ENCODE measurements at regions not wholly inside any gene's neighbourhood (a gene's known extent, or its start where the extent isn't known, plus 50 kb on each side); places are given as distances from the start of the nearest gene placed in this dataset.
"Not testable (repeated sequence)": the region's sequence is repeated elsewhere in the genome, so short reads cannot be mapped to it uniquely, and the experiment has no call there.

- DNase-seq = no peak
Measured at GRCh38 chr20:47905628-47906347, 120.5 kb upstream of the SULF2 start.

DNA sequence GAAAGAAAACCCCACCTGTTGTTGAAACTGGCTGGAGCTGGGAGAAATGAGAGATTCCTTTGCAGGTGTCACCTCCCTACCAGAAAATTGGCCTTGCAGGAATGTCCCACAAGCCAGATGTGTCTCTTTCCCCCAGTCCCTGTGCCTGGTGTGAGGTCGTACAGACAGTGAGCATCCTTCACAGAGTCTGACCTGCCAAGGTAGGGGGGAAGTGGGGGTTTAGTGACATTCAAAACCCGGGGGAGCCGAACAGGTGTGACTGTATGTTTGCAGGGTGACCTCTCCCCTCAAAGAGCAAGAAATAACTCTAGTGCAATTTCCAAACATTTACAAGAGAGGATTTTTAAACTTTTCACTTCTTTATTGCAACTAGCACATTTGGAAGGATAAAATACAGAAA is 117.7 kb upstream of the SULF2 start:
- DNase-seq = not testable (repeated sequence)

GRCh38 chr20:47899313-47899712 is 114.0 kb upstream of the SULF2 start:
- not testable (repeated sequence) for DNase-seq

GRCh38 chr20:47897461-47897860 is 112.2 kb upstream of the SULF2 start:
- DNase-seq = no peak

GRCh38 chr20:47892681-47893080 is 107.4 kb upstream of the SULF2 start:
- DNase-seq = not testable (repeated sequence)

GRCh38 chr20:47890708-47891107 is 105.4 kb upstream of the SULF2 start:
- not testable (repeated sequence) for DNase-seq

DNA sequence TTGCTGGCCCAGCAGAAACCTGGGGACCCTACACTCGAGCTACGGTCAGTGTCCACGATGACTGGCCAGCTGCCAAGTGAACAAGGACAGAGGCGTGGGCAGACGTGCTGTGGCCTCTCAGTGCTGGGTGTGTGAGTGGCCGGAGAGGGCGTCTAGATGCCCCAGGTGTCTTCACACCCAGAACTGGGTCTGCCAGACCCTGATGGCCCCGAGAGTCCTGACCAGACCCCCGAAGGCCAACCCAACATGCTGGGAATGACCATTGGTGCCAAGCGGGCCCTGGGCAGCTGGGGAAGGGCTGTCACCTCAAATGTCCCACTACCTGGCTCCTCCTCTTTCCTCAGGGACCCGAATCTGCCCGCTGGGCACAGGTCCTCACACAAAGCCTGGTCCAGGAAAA is 104.5 kb upstream of the SULF2 start:
- DNase-seq = not testable (repeated sequence)

DNA sequence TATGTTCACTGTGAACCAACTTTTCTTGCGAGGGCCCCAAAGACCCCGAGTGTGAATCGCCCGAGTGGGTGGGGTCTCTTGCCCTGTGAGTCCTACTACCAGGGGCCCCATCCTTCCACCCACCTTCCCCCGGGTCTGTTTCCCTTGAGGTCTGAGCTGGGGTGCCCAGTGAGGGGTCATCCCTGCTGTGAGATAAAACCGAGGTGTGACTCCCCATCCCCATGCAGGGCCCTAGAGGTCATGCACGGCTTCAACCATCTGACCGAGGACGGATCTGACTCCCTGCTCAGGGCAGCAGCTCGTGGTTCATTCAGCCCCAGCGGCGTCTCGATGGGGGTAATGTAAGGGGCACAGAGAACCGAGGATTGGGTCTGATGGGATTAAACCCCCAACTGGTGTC is 103.1 kb upstream of the SULF2 start:
- no peak for DNase-seq

DNA sequence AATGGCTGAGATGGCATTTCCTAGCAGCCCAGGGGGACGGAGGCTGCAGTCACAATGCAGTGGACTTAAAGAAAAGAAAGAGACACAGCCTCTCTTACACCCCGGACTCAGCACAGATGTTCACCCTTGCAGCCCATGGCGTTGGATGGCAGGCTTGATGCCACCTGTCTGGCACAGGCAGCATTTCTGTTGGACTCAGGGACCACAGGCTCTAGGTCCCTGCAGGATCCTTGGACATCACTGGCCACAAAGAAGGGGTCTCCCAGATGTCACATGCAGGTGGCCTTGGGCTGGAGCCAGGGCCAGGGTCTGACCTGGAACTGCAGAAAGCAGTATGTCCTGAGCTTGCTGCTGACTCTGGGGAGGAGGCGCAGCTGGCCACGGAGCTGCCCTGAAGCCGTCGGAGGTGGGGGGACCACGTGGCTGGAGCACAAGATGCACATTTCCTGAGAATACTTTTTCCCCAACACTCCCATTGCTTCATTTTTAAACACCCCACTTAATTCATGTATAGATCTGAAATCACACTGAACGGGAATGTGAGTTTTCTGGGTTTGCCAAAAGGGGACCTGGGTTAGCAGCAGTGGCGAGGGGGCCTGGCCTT is 102.3 kb upstream of the SULF2 start:
- no peak for DNase-seq

DNA sequence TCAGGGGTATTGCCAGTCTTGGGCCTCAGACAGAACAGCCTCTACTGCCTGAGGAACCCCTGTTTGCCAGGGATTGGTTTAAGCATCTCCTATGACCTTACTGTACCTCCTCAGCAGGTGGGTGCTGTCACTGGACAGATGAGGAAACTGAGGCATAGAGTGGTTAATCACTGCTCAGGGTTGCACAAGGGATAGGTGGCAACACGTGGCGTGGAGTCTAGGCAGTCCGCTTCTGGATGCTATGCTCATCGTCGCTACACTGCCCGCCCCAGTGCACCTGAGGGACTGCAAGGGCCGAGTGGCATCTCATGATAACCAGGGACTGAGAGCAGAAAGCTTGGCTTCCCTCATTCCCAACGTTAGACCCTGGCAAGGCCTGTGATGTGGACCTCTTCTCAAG is 101.8 kb upstream of the SULF2 start:
- DNase-seq = no peak

DNA sequence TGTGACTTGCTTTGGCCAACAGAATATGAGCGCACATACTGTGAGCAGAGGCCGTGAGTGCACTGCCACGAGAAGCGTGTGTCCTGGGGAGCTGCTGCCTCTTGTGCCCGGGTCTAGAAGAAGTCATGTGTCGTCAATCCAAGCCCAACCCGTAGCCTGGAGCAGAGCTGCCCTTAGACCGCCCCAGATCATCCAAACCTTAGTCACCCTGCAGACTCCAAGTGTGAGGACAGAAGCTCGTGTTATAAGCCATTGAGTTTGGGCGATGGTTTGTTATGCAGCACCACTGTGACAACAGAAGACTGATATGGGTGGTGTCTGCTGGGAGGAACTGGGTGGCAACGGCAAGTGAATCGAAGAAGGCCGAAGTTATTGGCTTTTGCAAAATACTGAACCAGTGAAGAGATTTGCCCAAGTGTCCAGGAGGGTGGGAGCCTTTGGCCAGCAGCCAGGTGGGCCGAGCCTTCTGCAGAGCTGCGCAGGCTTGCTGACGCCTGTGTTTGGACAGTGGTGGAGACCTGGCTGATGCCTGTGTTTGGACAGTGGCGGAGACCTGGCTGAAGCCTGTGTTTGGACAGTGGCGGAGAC is 101.3 kb upstream of the SULF2 start:
- no peak for DNase-seq

- no peak for DNase-seq
Measured at GRCh38 chr20:47885909-47886453, 100.7 kb upstream of the SULF2 start.

DNA sequence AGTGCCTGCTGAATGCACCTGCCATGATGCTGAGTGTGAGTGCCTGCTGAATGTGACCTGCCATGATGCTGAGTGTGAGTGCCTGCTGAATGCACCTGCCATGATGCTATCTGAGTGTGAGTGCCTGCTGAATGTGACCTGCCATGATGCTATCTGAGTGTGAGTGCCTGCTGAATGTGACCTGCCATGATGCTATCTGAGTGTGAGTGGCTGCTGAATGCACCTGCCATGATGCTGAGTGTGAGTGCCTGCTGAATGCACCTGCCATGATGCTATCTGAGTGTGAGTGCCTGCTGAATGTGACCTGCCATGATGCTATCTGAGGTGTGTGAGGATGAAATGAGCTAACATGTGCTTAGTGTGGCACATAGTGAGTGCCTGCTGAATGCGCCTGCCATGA is 98.7 kb upstream of the SULF2 start:
- DNase-seq = not testable (repeated sequence)

DNA sequence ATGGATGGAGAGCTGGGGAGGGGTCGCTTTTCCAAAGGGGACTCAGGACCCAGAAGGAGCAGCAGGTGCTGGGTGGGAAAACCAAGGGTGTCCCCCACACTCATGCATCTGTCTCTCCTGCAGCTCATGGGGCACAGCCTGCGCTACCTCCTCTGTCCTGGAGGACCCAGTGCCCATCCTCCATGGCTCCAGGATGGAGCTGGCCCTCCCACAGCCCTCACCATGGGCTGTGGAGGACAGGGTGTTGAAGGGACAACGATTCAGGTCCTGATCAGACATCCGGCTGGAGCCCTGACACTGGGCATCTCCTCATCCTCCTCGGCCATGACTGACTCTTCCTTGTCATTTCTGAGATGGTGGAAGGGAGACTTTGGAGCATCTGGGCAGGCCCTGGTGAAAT is 97.9 kb upstream of the SULF2 start:
- no peak for DNase-seq

- DNase-seq = no peak
Measured at GRCh38 chr20:47879771-47880170, 94.5 kb upstream of the SULF2 start.

- DNase-seq = no peak
Measured at GRCh38 chr20:47878601-47879027, 93.3 kb upstream of the SULF2 start.

DNA sequence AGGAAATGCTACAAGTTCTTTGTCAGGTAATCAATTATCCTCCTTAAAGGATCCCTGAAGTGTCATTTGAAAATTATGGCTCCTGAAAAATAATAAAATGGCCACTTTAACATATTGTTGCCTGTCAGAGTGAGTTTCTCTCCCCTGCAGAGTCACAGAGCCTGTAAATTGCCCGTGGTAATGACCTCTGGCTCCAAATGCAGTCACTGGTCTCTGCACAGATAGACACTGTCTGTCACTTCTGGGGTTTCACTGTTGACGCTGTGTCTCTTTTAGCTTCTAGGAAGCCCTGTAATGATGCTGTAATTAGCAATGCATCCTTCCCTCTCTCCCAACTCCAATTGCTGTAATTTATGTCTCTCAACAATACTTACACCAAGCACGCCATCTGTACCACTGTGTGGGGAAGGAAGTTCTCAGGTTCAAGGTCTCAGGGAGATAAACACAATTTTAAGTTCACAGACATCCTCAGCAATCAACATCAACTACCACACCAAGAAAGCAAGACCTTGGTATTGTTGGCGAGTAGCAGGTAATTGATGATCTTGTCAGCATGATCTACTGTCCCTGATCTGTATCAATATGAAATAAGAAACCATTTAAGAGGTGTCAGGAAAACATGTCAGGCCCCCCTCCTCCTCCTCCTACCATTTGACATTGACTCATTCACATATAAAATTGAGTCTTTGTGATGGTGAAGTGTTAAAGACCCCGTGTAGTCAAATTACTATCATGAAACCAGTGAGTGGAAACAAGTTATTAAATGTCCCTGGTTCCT is 91.2 kb upstream of the SULF2 start:
- no peak for DNase-seq

DNA sequence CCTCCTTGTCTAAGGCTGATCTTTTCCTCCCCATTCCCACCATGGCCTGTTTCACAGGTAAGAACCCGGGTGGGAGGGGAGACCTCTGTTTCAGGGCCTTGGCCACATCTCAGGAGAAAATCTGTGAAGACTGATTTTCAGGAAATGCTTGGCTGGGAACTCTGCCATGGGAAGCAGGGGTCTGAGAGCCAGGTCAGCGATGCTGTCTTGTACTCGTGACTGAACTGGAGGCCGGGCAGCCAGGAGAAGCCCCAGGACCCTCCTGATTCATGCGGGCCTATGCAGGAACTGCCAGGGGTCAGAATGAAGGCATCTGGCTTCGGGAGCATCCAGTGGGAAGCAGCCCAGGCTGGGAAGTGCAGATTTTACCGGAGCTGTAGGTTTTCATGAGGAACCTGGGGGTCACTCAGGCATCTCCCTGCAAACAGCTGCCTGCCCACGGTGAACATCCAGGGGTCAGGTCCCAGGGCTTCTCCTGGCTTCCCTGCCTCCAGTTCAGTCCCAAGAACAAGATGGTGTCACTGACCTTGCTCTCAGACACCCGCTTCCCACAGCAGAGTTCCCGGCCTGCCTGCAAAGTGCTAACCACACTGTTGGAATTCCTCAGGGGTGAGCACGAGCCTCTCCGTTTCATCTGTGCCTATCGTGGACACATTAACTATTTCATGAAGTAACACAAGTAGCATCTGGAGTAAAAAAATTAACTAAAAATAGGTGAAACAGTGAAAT is 90.2 kb upstream of the SULF2 start:
- no peak for DNase-seq

- no peak for DNase-seq
Measured at GRCh38 chr20:47872341-47872740, 87.1 kb upstream of the SULF2 start.

- DNase-seq = no peak
Measured at GRCh38 chr20:47870475-47870874, 85.2 kb upstream of the SULF2 start.

- no peak for DNase-seq
Measured at GRCh38 chr20:47868744-47869143, 83.5 kb upstream of the SULF2 start.

- DNase-seq = no peak
Measured at GRCh38 chr20:47868236-47868635, 83.0 kb upstream of the SULF2 start.

DNA sequence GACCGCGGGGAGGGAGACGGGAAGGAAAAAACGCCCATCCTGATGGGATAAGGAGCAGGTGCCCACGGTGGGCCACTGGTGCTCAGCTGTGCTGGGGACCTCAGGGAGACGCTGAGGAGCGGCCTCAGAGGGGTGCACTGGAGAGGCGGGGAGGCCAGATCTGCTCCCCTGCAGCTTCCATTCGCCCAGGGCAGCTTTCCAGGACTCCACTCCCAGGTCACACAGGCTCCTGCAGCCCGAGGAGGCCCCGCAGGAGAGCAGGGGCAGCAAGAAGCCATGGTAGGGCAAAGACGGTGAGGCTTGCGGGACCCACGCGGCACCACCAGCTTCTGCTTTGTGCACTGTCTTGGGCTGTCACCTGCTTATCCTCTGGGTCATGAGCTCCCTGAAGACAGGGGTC is 82.5 kb upstream of the SULF2 start:
- no peak for DNase-seq
